Colonic mucosa (tissue), 4 donors: ENCODE measurements at regions not wholly inside any gene's neighbourhood (a gene's known extent, or its start where the extent isn't known, plus 50 kb on each side); places are given as distances from the start of the nearest gene placed in this dataset.

Source experiments
- DNase-seq: peaks from one replicate; pipeline ENCODE4 v3.0.0-alpha.2; 2020
- H3K27ac ChIP-seq: fragments of 200-600 bp; one replicate; pipeline ENCODE4 v1.8.0; 2021
- H3K27me3 ChIP-seq: fragments of 200-600 bp; one replicate; pipeline ENCODE4 v1.8.0; 2021
- H3K36me3 ChIP-seq: fragments of 200-600 bp; one replicate; pipeline ENCODE4 v1.8.0; 2021
- H3K4me1 ChIP-seq: fragments of 200-600 bp; one replicate; pipeline ENCODE4 v1.8.0; 2021; ENCODE audit warnings: mild to moderate bottlenecking
- H3K4me3 ChIP-seq: fragments of 200-600 bp; one replicate; pipeline ENCODE4 v1.8.0; 2021
- H3K9ac ChIP-seq, 2 donors: one replicate each; pipeline ENCODE4 v1.7.0; 2013; ENCODE audit warnings: control low read depth in 2 of 2, low read depth in 2 of 2, low read length in 2 of 2
- H3K9me3 ChIP-seq: fragments of 200-600 bp; one replicate; pipeline ENCODE4 v1.8.0; 2021
- intact Hi-C: fragments of 100-400 bp; cut with DNase I; formaldehyde crosslinking; loops from one replicate; pipeline ENCODE4 v1.14.1; 2022
- TF ChIP-seq, protein P1 (sequence below): fragments of 200-600 bp; IDR thresholded peaks from one replicate; pipeline ENCODE4 v1.8.0; 2022; ENCODE audit warnings: antibody characterized with exemption, mild to moderate bottlenecking
- donor health status: healthy.
- donor health status: DM: no; HTN: no; CAD: no.
- donor health status: DM: no; HTN: no; CAD: no.

DNA sequence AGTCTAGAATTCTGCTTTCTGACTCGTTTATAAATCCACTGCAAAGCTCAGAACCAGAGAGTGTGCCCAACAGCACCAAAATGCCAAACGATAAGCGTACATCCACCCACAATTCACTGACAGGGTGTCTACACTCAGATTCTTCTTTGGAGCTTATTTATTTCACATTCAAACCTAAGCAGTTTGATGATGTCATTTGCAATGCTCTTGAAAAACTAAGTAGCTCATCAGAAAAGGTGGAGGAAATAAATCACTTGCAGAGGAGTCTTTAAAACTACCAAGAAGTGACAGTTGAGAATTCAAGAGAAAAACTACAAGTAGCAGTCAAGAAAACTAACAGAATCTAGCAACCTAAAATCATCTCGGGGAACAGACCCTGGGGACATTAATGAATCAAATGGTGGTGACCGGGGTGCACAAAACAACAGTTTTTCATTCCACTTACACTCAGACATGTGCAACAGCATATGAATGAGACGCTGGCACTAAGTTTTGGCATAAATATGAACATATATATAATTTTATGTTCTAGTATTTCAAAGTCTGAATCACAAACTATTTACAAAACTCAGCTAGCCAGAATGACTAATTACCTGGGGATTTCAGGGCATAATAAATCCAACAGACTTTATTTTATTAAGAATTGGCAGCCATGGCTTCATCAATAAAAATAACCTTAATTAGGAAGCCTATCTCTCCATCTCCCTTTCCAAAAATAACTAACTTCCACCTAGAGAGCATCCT lies 119.4 kb downstream of the SIPA1L2 start:
- intact Hi-C loops: no loop called here
- TF ChIP-seq, protein P1, sequence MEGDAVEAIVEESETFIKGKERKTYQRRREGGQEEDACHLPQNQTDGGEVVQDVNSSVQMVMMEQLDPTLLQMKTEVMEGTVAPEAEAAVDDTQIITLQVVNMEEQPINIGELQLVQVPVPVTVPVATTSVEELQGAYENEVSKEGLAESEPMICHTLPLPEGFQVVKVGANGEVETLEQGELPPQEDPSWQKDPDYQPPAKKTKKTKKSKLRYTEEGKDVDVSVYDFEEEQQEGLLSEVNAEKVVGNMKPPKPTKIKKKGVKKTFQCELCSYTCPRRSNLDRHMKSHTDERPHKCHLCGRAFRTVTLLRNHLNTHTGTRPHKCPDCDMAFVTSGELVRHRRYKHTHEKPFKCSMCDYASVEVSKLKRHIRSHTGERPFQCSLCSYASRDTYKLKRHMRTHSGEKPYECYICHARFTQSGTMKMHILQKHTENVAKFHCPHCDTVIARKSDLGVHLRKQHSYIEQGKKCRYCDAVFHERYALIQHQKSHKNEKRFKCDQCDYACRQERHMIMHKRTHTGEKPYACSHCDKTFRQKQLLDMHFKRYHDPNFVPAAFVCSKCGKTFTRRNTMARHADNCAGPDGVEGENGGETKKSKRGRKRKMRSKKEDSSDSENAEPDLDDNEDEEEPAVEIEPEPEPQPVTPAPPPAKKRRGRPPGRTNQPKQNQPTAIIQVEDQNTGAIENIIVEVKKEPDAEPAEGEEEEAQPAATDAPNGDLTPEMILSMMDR: no peak
- no peak for DNase-seq
- H3K9ac ChIP-seq: no peak overlapping the region
- H3K4me3 ChIP-seq: no peak overlapping the region
- no peaks in the 10 kb centered on the region for H3K4me1 ChIP-seq
- H3K9me3 ChIP-seq: no peaks in the 10 kb centered on the region
- no peaks in the 10 kb centered on the region for H3K27me3 ChIP-seq
- no peak overlapping the region for H3K27ac ChIP-seq
- no peaks in the 10 kb centered on the region for H3K36me3 ChIP-seq

DNA sequence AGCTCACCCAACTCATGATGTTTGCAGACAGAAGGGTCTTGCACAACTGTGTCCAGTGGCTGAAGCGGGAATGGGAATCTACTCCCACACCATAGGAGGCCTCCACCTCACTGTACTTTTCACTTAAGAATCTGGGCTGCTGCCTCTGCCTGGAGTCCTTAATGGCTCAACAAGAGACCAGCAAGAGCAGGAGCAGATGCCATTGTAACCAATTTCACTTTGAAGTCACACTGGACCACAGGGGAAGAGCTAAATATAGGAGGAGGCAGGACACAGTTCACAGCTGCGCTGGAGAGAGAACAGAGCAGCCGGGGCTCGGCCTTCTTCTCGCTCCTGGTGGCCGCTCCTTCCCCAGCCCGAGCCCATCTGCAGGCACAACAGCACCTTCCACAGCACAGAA lies 120.4 kb downstream of the SIPA1L2 start:
- no peaks in the 10 kb centered on the region for H3K4me1 ChIP-seq
- TF ChIP-seq, protein P1: no peak
- H3K4me3 ChIP-seq: no peak overlapping the region
- DNase-seq: no peak
- intact Hi-C loops: no loop called here
- no peaks in the 10 kb centered on the region for H3K36me3 ChIP-seq
- H3K9me3 ChIP-seq: no peaks in the 10 kb centered on the region
- no peak overlapping the region for H3K27ac ChIP-seq
- H3K9ac ChIP-seq: no peak overlapping the region
- no peaks in the 10 kb centered on the region for H3K27me3 ChIP-seq

DNA sequence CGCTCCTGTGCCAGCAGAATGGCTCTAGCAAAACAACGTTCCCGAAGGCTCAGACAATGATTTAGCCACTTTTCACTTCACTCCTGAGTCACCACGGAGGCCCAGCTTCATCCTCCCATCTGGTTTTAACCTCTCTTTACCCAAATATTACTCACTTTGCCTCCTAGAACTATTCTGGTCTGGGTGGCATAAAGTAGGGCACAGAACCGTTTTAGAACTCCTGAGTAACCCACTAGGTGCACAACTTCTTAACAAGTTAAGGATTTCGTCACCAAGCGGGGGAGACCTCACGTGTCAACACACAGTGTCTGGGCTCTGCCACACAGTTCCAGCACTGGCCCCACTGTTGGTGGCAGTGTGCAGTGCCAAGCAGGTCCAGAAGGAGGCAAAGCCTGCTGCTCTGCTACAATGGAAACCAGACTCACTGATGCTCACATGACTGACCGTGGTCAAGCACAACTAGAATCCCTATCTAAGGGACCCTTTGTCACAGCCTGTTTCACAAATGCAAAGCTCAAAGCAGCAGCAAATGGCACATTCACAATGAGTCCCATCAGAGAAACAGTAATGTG lies 121.7 kb downstream of the SIPA1L2 start:
- no peaks in the 10 kb centered on the region for H3K9me3 ChIP-seq
- H3K27ac ChIP-seq: no peak overlapping the region
- TF ChIP-seq, protein P1: no peak
- H3K27me3 ChIP-seq: no peaks in the 10 kb centered on the region
- H3K36me3 ChIP-seq: no peaks in the 10 kb centered on the region
- H3K4me3 ChIP-seq: no peak overlapping the region
- no peaks in the 10 kb centered on the region for H3K4me1 ChIP-seq
- no peak for DNase-seq
- no peak overlapping the region for H3K9ac ChIP-seq
- intact Hi-C loops: no loop called here

DNA sequence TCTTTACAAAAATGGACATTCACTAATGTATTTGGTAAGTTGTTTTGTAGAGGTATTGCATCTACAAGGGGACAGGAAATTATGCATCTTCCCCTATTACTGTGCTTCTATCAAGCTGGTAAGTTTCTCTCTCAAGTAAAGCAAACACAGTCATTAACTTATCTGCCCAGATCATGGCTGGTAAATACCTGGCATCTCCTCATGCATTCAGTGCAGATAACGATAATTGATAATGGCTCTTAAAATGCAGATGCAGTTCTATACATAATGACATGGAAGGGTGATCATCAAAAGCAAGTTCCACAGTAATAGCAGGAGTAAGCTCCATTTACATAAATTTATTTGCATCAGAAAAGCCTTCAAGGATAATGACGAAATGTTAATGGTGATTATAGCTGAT lies 122.4 kb downstream of the SIPA1L2 start:
- Histone ChIP-seq H3K9ac (no peak overlapping the region), H3K27ac (no peak overlapping the region), H3K36me3 (no peaks in the 10 kb centered on the region), H3K4me1 (no peaks in the 10 kb centered on the region), H3K9me3 (no peaks in the 10 kb centered on the region), H3K27me3 (no peaks in the 10 kb centered on the region), H3K4me3 (no peak overlapping the region)
- intact Hi-C loops: no loop called here
- DNase-seq: no peak
- TF ChIP-seq, protein P1: no peak

DNA sequence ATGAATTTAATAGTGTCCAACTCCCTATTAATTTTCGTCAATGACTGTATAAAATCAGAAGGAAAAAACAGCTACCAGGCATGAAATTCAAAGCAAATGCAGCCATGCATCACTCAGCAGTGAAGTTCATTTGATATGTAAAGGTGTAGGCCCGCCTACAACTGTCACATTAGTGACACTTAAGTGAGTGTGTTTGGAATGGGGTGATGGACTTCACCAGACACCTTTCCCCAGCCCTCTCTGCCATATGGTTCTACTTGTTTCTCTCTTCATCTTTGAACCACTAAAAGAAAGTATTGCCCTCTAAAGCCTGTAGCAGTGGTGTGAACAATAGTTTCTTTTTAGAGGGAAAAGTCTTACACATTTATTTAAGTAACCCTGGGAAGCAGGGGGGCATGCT lies 124.0 kb downstream of the SIPA1L2 start:
- Histone ChIP-seq H3K36me3 (no peaks in the 10 kb centered on the region), H3K27ac (no peak overlapping the region), H3K4me1 (no peaks in the 10 kb centered on the region), H3K27me3 (no peaks in the 10 kb centered on the region), H3K9ac (no peak overlapping the region), H3K4me3 (no peak overlapping the region), H3K9me3 (no peaks in the 10 kb centered on the region)
- intact Hi-C loops: no loop called here
- no peak for DNase-seq
- TF ChIP-seq, protein P1: no peak
